GM06990 (cell line): ENCODE measurements at regions not wholly inside any gene's neighbourhood (a gene's known extent, or its start where the extent isn't known, plus 50 kb on each side); places are given as distances from the start of the nearest gene placed in this dataset.

ENCODE experiments used
- DNase-seq: peaks from one replicate; pipeline ENCODE4 v3.0.0-alpha.2; 2011; ENCODE audit not compliant: insufficient read length; ENCODE audit errors: extremely low read depth
- H3K27me3 ChIP-seq: replicated peaks from 2 replicates; pipeline ENCODE4 v1.6.0; 2011; ENCODE audit warnings: low read length; ENCODE audit not compliant: control insufficient read depth, insufficient read depth
- H3K36me3 ChIP-seq: 2 replicates; pipeline ENCODE4 v1.5.1; 2011; ENCODE audit warnings: low read length; ENCODE audit not compliant: control insufficient read depth, insufficient read depth
- H3K4me3 ChIP-seq: replicated peaks from 2 replicates; pipeline ENCODE4 v1.5.1; 2011; ENCODE audit warnings: low read depth, mild to moderate bottlenecking, control low read depth, low read length
- CTCF ChIP-seq: IDR thresholded peaks from 2 replicates; pipeline ENCODE4 v1.5.1; 2011; ENCODE audit warnings: low read length, control low read depth, mild to moderate bottlenecking, inconsistent platforms; ENCODE audit not compliant: insufficient read depth, poor library complexity, severe bottlenecking

GRCh38 chr10:71073451-71074175, 138.8 kb upstream of the UNC5B start:
- Histone ChIP-seq H3K4me3 (no peak overlapping the region), H3K27me3 (peaks cover 4% of the 10 kb centered on the region), H3K36me3 (no peaks in the 10 kb centered on the region)
- DNase-seq, result no peak
- no peak for TF ChIP-seq CTCF

- Histone ChIP-seq H3K4me3 (no peak overlapping the region), H3K36me3 (no peaks in the 10 kb centered on the region), H3K27me3 (peaks cover 4% of the 10 kb centered on the region)
- no peak for TF ChIP-seq CTCF
- DNase-seq, result no peak
Measured at GRCh38 chr10:71074176-71074755, 138.1 kb upstream of the UNC5B start.

GRCh38 chr10:71075086-71075758, 137.1 kb upstream of the UNC5B start:
- Histone ChIP-seq H3K4me3 (no peak overlapping the region), H3K27me3 (peaks cover 4% of the 10 kb centered on the region), H3K36me3 (no peaks in the 10 kb centered on the region)
- TF ChIP-seq CTCF, result no peak
- DNase-seq, result no peak

GRCh38 chr10:71075759-71076472, 136.5 kb upstream of the UNC5B start:
- DNase-seq, result no peak
- no peaks in the 10 kb centered on the region for H3K36me3 ChIP-seq
- TF ChIP-seq CTCF, result no peak
- no peak overlapping the region for H3K4me3 ChIP-seq
- peaks cover 4% of the 10 kb centered on the region for H3K27me3 ChIP-seq

- Histone ChIP-seq H3K36me3 (no peaks in the 10 kb centered on the region), H3K4me3 (no peak overlapping the region), H3K27me3 (peaks cover 4% of the 10 kb centered on the region)
- TF ChIP-seq CTCF, result no peak
- DNase-seq, result no peak
Measured at GRCh38 chr10:71076473-71077142, 135.8 kb upstream of the UNC5B start.
